ENCODE measurements at regions not wholly inside any gene's neighbourhood (a gene's known extent, or its start where the extent isn't known, plus 50 kb on each side); places are given as distances from the start of the nearest gene placed in this dataset.

- TF ChIP-seq ZNF331 (CRISPR knock-in tag; IDR thresholded peaks at IDR 0.05; ENCODE audit: low read depth) (no peak), JUNB (IDR thresholded peaks at IDR 0.05; ENCODE audit: unreplicated experiment) (no peak), STAT1 (IDR thresholded peaks at IDR 0.05; ENCODE audit: unreplicated experiment) (no peak), REST (IDR thresholded peaks at IDR 0.05; ENCODE audit: unreplicated experiment) (no peak), NANOG (IDR thresholded peaks at IDR 0.05; ENCODE audit: borderline replicate concordance) (no peak), EZH2phosphoT487 (IDR thresholded peaks at IDR 0.05; ENCODE audit: unreplicated experiment) (no peak), ZNF114 (CRISPR knock-in tag; IDR thresholded peaks at IDR 0.05) (no peak)
These were observed 1050.0 kb downstream of the GALC start (continued) for GRCh38 chr14:86942936-86943335.

- peak overlapping the region; percentile 28; the same call in 1 of the 2 replicates for H2AFZ ChIP-seq
- no peaks in the 10 kb centered on the region for H3K4me1 ChIP-seq (ENCODE audit: insufficient read depth)
- H3K27me3 ChIP-seq (ENCODE audit: insufficient read depth): no peaks in the 10 kb centered on the region
- no peaks in the 10 kb centered on the region for H3K9me2 ChIP-seq (ENCODE audit: insufficient read depth)
- DNase-seq (ENCODE audit: low spot score) (no peak), ATAC-seq (no peak)
- H4K20me1 ChIP-seq (replicated peaks; ENCODE audit: insufficient read depth): no peaks in the 10 kb centered on the region
- no peaks in the 10 kb centered on the region for H3F3A ChIP-seq (replicated peaks; ENCODE audit: low read depth)
- H3K36me3 ChIP-seq (ENCODE audit: insufficient read depth): no peaks in the 10 kb centered on the region
- H3K36me3 Mint-ChIP-seq (ENCODE audit: low read depth): no peaks in the 10 kb centered on the region
- H3K4me3 ChIP-seq: no peak overlapping the region
- no peaks in the 10 kb centered on the region for H3K27me3 Mint-ChIP-seq (ENCODE audit: insufficient read depth, low read depth, poor library complexity)
- H3K27ac Mint-ChIP-seq: no peak overlapping the region
- no peaks in the 10 kb centered on the region; the same call in 2 of the 3 replicates for H3K9me3 Mint-ChIP-seq
- H3K4me1 Mint-ChIP-seq: peaks cover 2% of the 10 kb centered on the region; the same call in 1 of the 3 replicates
- no peak overlapping the region for H3K4me2 ChIP-seq
- H3K27ac ChIP-seq (ENCODE audit: low read depth): no peak overlapping the region
- H3K4me3 Mint-ChIP-seq: no peak overlapping the region
- no peaks in the 10 kb centered on the region for H3K79me2 ChIP-seq (replicated peaks; ENCODE audit: insufficient read depth)
- TF ChIP-seq CREB1 (CRISPR knock-in tag; IDR thresholded peaks at IDR 0.05; ENCODE audit: low read depth) (no peak), NANOG (IDR thresholded peaks at IDR 0.05; ENCODE audit: borderline replicate concordance) (no peak), CTCF (conservative IDR thresholded peaks at IDR 0.05; ENCODE audit: low read depth in 2 of 2) (no peak), ZNF331 (CRISPR knock-in tag; IDR thresholded peaks at IDR 0.05; ENCODE audit: low read depth) (no peak), JUNB (IDR thresholded peaks at IDR 0.05; ENCODE audit: unreplicated experiment) (no peak), EZH2 (IDR thresholded peaks at IDR 0.05; ENCODE audit: low read depth, unreplicated experiment) (no peak), ZNF114 (CRISPR knock-in tag; IDR thresholded peaks at IDR 0.05) (no peak), STAT1 (IDR thresholded peaks at IDR 0.05; ENCODE audit: unreplicated experiment) (no peak), EZH2phosphoT487 (IDR thresholded peaks at IDR 0.05; ENCODE audit: unreplicated experiment) (no peak), POLR2AphosphoS5 (IDR thresholded peaks at IDR 0.05; ENCODE audit: low read depth) (no peak), ETS1 (IDR thresholded peaks at IDR 0.05) (no peak), REST (IDR thresholded peaks at IDR 0.05; ENCODE audit: unreplicated experiment) (no peak)
These were observed 1052.9 kb downstream of the GALC start for GRCh38 chr14:86940106-86940505.

All from GM23338 (cell line).